H1 (cell line): ENCODE measurements at regions not wholly inside any gene's neighbourhood (a gene's known extent, or its start where the extent isn't known, plus 50 kb on each side); places are given as distances from the start of the nearest gene placed in this dataset.

Experiments
- CTCF ChIA-PET: fragments of 300-600 bp; sonication (Branson Sonifier 250); formaldehyde crosslinking; loops from one replicate; lab custom pipeline; 2021; ENCODE audit not compliant: partially characterized antibody; lab: Charles Lee
- POLR2A ChIA-PET: fragments of 300-600 bp; sonication (Branson Sonifier 250); formaldehyde crosslinking; loops from one replicate; lab custom pipeline; 2021; ENCODE audit warnings: inconsistent platforms; ENCODE audit not compliant: partially characterized antibody; lab: Charles Lee
- DNase-seq, 2 experiments: peaks; one replicate each; pipeline versions ENCODE4 v3.0.0 to v3.0.0-alpha.2; 2010 to 2022; ENCODE audit warnings: low spot score in 2 of 2, low read depth in 1 of 2, mixed read lengths in 1 of 2
- FAIRE-seq: peaks from 2 replicates; lab custom pipeline; 2011; peaks lifted over from hg19 to GRCh38; lab: Jason Lieb, UNC
- H2AFZ ChIP-seq: 2 replicates; pipeline ENCODE4 v1.8.1; 2012; ENCODE audit warnings: low read length, inconsistent platforms
- H2AK5ac ChIP-seq: 2 replicates; pipeline ENCODE4 v1.6.1; 2013; ENCODE audit warnings: low read depth, low read length
- H2BK120ac ChIP-seq: replicated peaks from 2 replicates; pipeline ENCODE3; 2013; ENCODE audit warnings: low read depth, low read length, inconsistent platforms
- H2BK12ac ChIP-seq: 2 replicates; pipeline ENCODE4 v1.6.1; 2013; ENCODE audit warnings: low read depth, low read length
- H2BK15ac ChIP-seq: 2 replicates; pipeline ENCODE4 v1.6.1; 2013; ENCODE audit warnings: low read length
- H2BK20ac ChIP-seq: 2 replicates; pipeline ENCODE4 v1.6.1; 2013; ENCODE audit warnings: low read length
- H2BK5ac ChIP-seq: 2 replicates; pipeline ENCODE4 v1.6.1; 2013; ENCODE audit warnings: low read depth, low read length
- H3K14ac ChIP-seq: 2 replicates; pipeline ENCODE4 v1.6.1; 2013; ENCODE audit warnings: inconsistent platforms; ENCODE audit not compliant: insufficient read length
- H3K18ac ChIP-seq: 2 replicates; pipeline ENCODE4 v1.6.1; 2013; ENCODE audit warnings: low read length; ENCODE audit errors: extremely low read depth
- H3K23ac ChIP-seq: 2 replicates; pipeline ENCODE4 v1.6.1; 2013; ENCODE audit warnings: inconsistent platforms; ENCODE audit not compliant: insufficient read length
- H3K23me2 ChIP-seq: 2 replicates; pipeline ENCODE4 v1.6.1; 2013; ENCODE audit warnings: low read depth, low read length
- H3K27ac ChIP-seq: 2 replicates; pipeline ENCODE4 v1.6.1; 2011; ENCODE audit warnings: low read depth, low read length, inconsistent platforms
- H3K27me3 ChIP-seq, 4 experiments: replicated peaks in 1 of 4; 1 replicate in 1 of 4; 2 replicates in 3 of 4; pipeline versions ENCODE4 v1.6.1 to v1.8.1; 2011 to 2013; ENCODE audit warnings: low read length in 3 of 4, mild to moderate bottlenecking in 3 of 4, inconsistent platforms in 2 of 4, mixed read lengths in 2 of 4, moderate library complexity in 1 of 4; ENCODE audit not compliant: control insufficient read depth in 3 of 4, insufficient read depth in 3 of 4; ENCODE audit errors: extremely low read depth in 1 of 4
- H3K36me3 ChIP-seq, 4 experiments: 2 replicates each; pipeline versions ENCODE4 v1.6.1 to v1.8.1; 2011 to 2013; ENCODE audit warnings: mild to moderate bottlenecking in 4 of 4, low read length in 3 of 4, moderate library complexity in 2 of 4, control low read depth in 1 of 4, inconsistent platforms in 1 of 4; ENCODE audit not compliant: insufficient read depth in 4 of 4, control insufficient read depth in 2 of 4
- H3K4ac ChIP-seq: replicated peaks from 2 replicates; pipeline ENCODE3; 2013; ENCODE audit warnings: low read length, low read depth, mixed read lengths, inconsistent platforms; ENCODE audit not compliant: insufficient read length
- H3K4me1 ChIP-seq, 4 experiments: replicated peaks in 1 of 4; 1 replicate in 1 of 4; 2 replicates in 3 of 4; pipeline versions ENCODE4 v1.6.1 to v1.8.1; 2011 to 2013; ENCODE audit warnings: low read length in 3 of 4, inconsistent platforms in 2 of 4, mixed read lengths in 1 of 4; ENCODE audit not compliant: insufficient read depth in 4 of 4, control insufficient read depth in 3 of 4
- H3K4me2 ChIP-seq, 2 experiments: 2 replicates each; pipeline versions ENCODE4 v1.6.1 to v1.8.1; 2011 to 2013; ENCODE audit warnings: low read depth in 2 of 2, low read length in 2 of 2, control low read depth in 1 of 2, inconsistent platforms in 1 of 2, mild to moderate bottlenecking in 1 of 2; ENCODE audit not compliant: insufficient read depth in 1 of 2
- H3K4me3 ChIP-seq, 4 experiments: fragments of 200-600, 300-600 bp in 1 of 4; sonication (generic), shearing (Covaris generic), sonication (Bioruptor Twin) in 1 of 4; 2 replicates each; pipeline versions ENCODE4 v1.5.1 to v1.8.1; 2011 to 2016; ENCODE audit warnings: low read length in 4 of 4, low read depth in 3 of 4, control low read depth in 2 of 4, inconsistent platforms in 2 of 4, mild to moderate bottlenecking in 2 of 4, mixed read lengths in 1 of 4, moderate library complexity in 1 of 4; ENCODE audit not compliant: insufficient read depth in 2 of 4; ENCODE audit errors: extremely low read depth in 1 of 4
- H3K56ac ChIP-seq: replicated peaks from 2 replicates; pipeline ENCODE3; 2013; ENCODE audit warnings: low read depth, mild to moderate bottlenecking, mixed read lengths, low read length, inconsistent platforms; ENCODE audit not compliant: insufficient read length
- H3K79me1 ChIP-seq: 2 replicates; pipeline ENCODE4 v1.6.1; 2013; ENCODE audit warnings: low read depth, low read length, control low read depth
- H3K79me2 ChIP-seq, 2 experiments: 2 replicates each; pipeline versions ENCODE4 v1.6.1 to v1.8.1; 2012 to 2013; ENCODE audit warnings: low read length in 2 of 2, mild to moderate bottlenecking in 2 of 2, inconsistent platforms in 1 of 2; ENCODE audit not compliant: insufficient read depth in 2 of 2, control insufficient read depth in 1 of 2
- H3K9ac ChIP-seq, 4 experiments: replicated peaks in 1 of 4; 1 replicate in 1 of 4; 2 replicates in 3 of 4; pipeline versions ENCODE4 v1.6.1 to v1.8.1; 2011 to 2013; ENCODE audit warnings: low read depth in 3 of 4, low read length in 3 of 4, control low read depth in 2 of 4, mild to moderate bottlenecking in 2 of 4, moderate library complexity in 2 of 4, inconsistent platforms in 1 of 4; ENCODE audit errors: extremely low read depth in 1 of 4
- H3K9me3 ChIP-seq, 2 experiments: 2 replicates each; pipeline versions ENCODE4 v1.6.1 to v1.8.1; 2012 to 2013; ENCODE audit warnings: mild to moderate bottlenecking in 2 of 2, moderate library complexity in 2 of 2, control low read depth in 1 of 2, inconsistent platforms in 1 of 2, low read depth in 1 of 2, low read length in 1 of 2, mixed read lengths in 1 of 2; ENCODE audit not compliant: insufficient read depth in 2 of 2
- H4K20me1 ChIP-seq, 2 experiments: replicated peaks in 1 of 2; 2 replicates each; pipeline versions ENCODE3 to v1.8.1; 2011 to 2013; ENCODE audit warnings: inconsistent platforms in 2 of 2, low read length in 2 of 2, mild to moderate bottlenecking in 1 of 2; ENCODE audit not compliant: insufficient read depth in 2 of 2, control insufficient read depth in 1 of 2
- H4K5ac ChIP-seq: 2 replicates; pipeline ENCODE4 v1.6.1; 2013; ENCODE audit warnings: low read length, low read depth, mixed read lengths, inconsistent platforms; ENCODE audit not compliant: insufficient read length
- H4K8ac ChIP-seq: 2 replicates; pipeline ENCODE4 v1.8.0; 2013; ENCODE audit warnings: mild to moderate bottlenecking, moderate library complexity, low read length, inconsistent platforms; ENCODE audit not compliant: insufficient read depth; ENCODE audit errors: extremely low read depth
- H4K91ac ChIP-seq: replicated peaks from 2 replicates; pipeline ENCODE3; 2013; ENCODE audit warnings: low read length, mixed read lengths, inconsistent platforms; ENCODE audit not compliant: insufficient read length
- CBX8 ChIP-seq: fragments of 300-800, 300-1000 bp; sonication (generic); IDR thresholded peaks from 2 replicates; pipeline ENCODE4 v1.7.1; 2016; ENCODE audit warnings: low read depth, low read length, borderline replicate concordance
- EZH2 ChIP-seq: fragments of 200-600 bp; sonication (generic); IDR thresholded peaks from 2 replicates; pipeline ENCODE4 v1.7.1; 2012; ENCODE audit warnings: low read depth, mild to moderate bottlenecking, moderate library complexity, low read length, inconsistent platforms; ENCODE audit not compliant: severe bottlenecking
- TBP ChIP-seq: IDR thresholded peaks from 2 replicates; pipeline ENCODE4 v1.6.1; 2011; ENCODE audit warnings: low read depth, low read length, improper control_type of control experiment

- no peaks in the 10 kb centered on the region for H3K9me3 ChIP-seq
- no peaks in the 10 kb centered on the region for H3K23me2 ChIP-seq
- no peak for DNase-seq
- FAIRE-seq = no peak
- no peak overlapping the region for H3K4me2 ChIP-seq
- no peaks in the 10 kb centered on the region for H3K79me2 ChIP-seq
- no peak overlapping the region for H3K23ac ChIP-seq
- no peak overlapping the region for H2AFZ ChIP-seq
- H4K5ac ChIP-seq = no peak overlapping the region
- H4K91ac ChIP-seq = no peak overlapping the region
- no peak overlapping the region for H3K4me3 ChIP-seq
- no peaks in the 10 kb centered on the region for H3K79me1 ChIP-seq
- no peaks in the 10 kb centered on the region for H3K27me3 ChIP-seq
- no peak overlapping the region for H2AK5ac ChIP-seq
- no peaks in the 10 kb centered on the region for H4K20me1 ChIP-seq
- no peak overlapping the region for H2BK15ac ChIP-seq
- no peak overlapping the region for H2BK120ac ChIP-seq
- H3K4me1 ChIP-seq = no peaks in the 10 kb centered on the region
- no peak overlapping the region for H3K18ac ChIP-seq
- H3K36me3 ChIP-seq = no peaks in the 10 kb centered on the region
- H3K4ac ChIP-seq = no peak overlapping the region
- no peak overlapping the region for H3K56ac ChIP-seq
- no peak for TF ChIP-seq EZH2
- no peak for TF ChIP-seq TBP
- no peak for TF ChIP-seq CBX8
- H3K9ac ChIP-seq = no peak overlapping the region
- H2BK20ac ChIP-seq = no peak overlapping the region
- H2BK12ac ChIP-seq = no peak overlapping the region
- no peak overlapping the region for H4K8ac ChIP-seq
- no peak overlapping the region for H2BK5ac ChIP-seq
- CTCF ChIA-PET = interaction anchor here (0.7 kb wide), 1 partner anchor 842 kb away, joined by 3 read pairs; no protein-coding TSS in a partner anchor
- H3K27ac ChIP-seq = no peak overlapping the region
- POLR2A ChIA-PET = no interaction called here
- H3K14ac ChIP-seq = no peak overlapping the region
Measured at GRCh38 chr5:92581249-92581648, 999.8 kb downstream of the NR2F1-AS1 start.
